ENCODE measurements at regions not wholly inside any gene's neighbourhood (a gene's known extent, or its start where the extent isn't known, plus 50 kb on each side); places are given as distances from the start of the nearest gene placed in this dataset.
"Not testable (repeated sequence)": the region's sequence is repeated elsewhere in the genome, so short reads cannot be mapped to it uniquely, and the experiment has no call there.

GRCh38 chrX:10676235-10676957, 56.0 kb upstream of the MID1 start:
- DNase-seq, result peak; percentile 27

- DNase-seq, result no peak
Observed at GRCh38 chrX:10677490-10677889, 57.1 kb upstream of the MID1 start.

- DNase-seq, result no peak
Observed at GRCh38 chrX:10679387-10679786, 59.0 kb upstream of the MID1 start.

GRCh38 chrX:10681167-10681566, 60.8 kb upstream of the MID1 start:
- no peak for DNase-seq

- DNase-seq, result not testable (repeated sequence)
Observed at GRCh38 chrX:10683631-10684030, 63.2 kb upstream of the MID1 start.

GRCh38 chrX:10685923-10686595, 65.7 kb upstream of the MID1 start:
- no peak for DNase-seq

GRCh38 chrX:10691751-10692150, 71.4 kb upstream of the MID1 start:
- DNase-seq, result not testable (repeated sequence)

GRCh38 chrX:10697616-10698317, 77.4 kb upstream of the MID1 start:
- no peak for DNase-seq

GRCh38 chrX:10698318-10698640, 77.9 kb upstream of the MID1 start:
- no peak for DNase-seq

- no peak for DNase-seq
Observed at GRCh38 chrX:10702031-10702430, 81.6 kb upstream of the MID1 start.

GRCh38 chrX:10706342-10706741, 86.0 kb upstream of the MID1 start:
- DNase-seq, result not testable (repeated sequence)

GRCh38 chrX:10707773-10708172, 87.4 kb upstream of the MID1 start:
- no peak for DNase-seq

- DNase-seq, result no peak
Observed at GRCh38 chrX:10709276-10709675, 88.9 kb upstream of the MID1 start.

- DNase-seq, result no peak
Observed at GRCh38 chrX:10714531-10714930, 94.1 kb upstream of the MID1 start.

GRCh38 chrX:10722851-10723250, 102.5 kb upstream of the MID1 start:
- DNase-seq, result peak; percentile 75

GRCh38 chrX:10725071-10725470, 104.7 kb upstream of the MID1 start:
- no peak for DNase-seq

GRCh38 chrX:10726647-10727046, 106.3 kb upstream of the MID1 start:
- DNase-seq, result no peak

- no peak for DNase-seq
Observed at GRCh38 chrX:10728806-10729389, 108.5 kb upstream of the MID1 start.

GRCh38 chrX:10739426-10739825, 119.0 kb upstream of the MID1 start:
- no peak for DNase-seq

GRCh38 chrX:10741003-10741402, 120.6 kb upstream of the MID1 start:
- DNase-seq, result no peak

GRCh38 chrX:10741550-10741949, 121.2 kb upstream of the MID1 start:
- DNase-seq, result no peak

GRCh38 chrX:10743476-10743875, 123.1 kb upstream of the MID1 start:
- no peak for DNase-seq

GRCh38 chrX:10744007-10744406, 123.6 kb upstream of the MID1 start:
- no peak for DNase-seq

GRCh38 chrX:10747975-10748374, 127.6 kb upstream of the MID1 start:
- DNase-seq, result no peak

Data from hindlimb muscle (tissue), 1 donor.